ENCODE measurements at regions not wholly inside any gene's neighbourhood (a gene's known extent, or its start where the extent isn't known, plus 50 kb on each side); places are given as distances from the start of the nearest gene placed in this dataset.

DNA sequence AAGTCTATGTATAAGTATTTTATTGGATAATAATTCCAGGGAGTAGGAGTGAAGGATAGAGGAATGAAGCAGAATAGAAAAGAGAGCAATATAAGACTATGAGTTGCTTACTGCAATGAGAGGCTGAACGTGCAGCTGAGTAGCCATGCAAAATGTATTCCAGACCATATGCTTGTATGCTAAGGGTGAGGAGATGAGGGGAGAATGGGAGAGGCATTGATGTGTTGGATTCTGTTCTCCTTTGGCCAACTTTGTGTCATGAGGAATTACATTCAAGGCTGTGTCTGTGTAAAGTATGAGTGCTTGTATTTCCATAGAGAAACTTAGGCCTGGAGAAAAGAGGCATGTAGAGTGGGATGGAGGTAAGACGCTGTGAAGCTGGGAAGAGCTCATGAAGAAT, 301.8 kb downstream of the ARL6IP6 start:
- H3K27me3 ChIP-seq (replicated peaks in 1 of 4; ENCODE audit: control extremely low read depth in 1 of 4, control insufficient read depth in 3 of 4, insufficient read depth in 4 of 4, low read length in 3 of 4), result no peaks in the 10 kb centered on the region
- H3K4me3 ChIP-seq (ENCODE audit: control extremely low read depth in 1 of 5, extremely low read depth in 1 of 5, insufficient read depth in 1 of 5, low read depth in 2 of 5, low read length in 4 of 5), result no peak overlapping the region
- TF ChIP-seq EZH2 (IDR thresholded peaks at IDR 0.05; ENCODE audit: borderline replicate concordance, insufficient read depth, low read depth, low read length, poor library complexity, severe bottlenecking), result no peak
- TF ChIP-seq, protein P1, sequence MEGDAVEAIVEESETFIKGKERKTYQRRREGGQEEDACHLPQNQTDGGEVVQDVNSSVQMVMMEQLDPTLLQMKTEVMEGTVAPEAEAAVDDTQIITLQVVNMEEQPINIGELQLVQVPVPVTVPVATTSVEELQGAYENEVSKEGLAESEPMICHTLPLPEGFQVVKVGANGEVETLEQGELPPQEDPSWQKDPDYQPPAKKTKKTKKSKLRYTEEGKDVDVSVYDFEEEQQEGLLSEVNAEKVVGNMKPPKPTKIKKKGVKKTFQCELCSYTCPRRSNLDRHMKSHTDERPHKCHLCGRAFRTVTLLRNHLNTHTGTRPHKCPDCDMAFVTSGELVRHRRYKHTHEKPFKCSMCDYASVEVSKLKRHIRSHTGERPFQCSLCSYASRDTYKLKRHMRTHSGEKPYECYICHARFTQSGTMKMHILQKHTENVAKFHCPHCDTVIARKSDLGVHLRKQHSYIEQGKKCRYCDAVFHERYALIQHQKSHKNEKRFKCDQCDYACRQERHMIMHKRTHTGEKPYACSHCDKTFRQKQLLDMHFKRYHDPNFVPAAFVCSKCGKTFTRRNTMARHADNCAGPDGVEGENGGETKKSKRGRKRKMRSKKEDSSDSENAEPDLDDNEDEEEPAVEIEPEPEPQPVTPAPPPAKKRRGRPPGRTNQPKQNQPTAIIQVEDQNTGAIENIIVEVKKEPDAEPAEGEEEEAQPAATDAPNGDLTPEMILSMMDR (IDR thresholded peaks at IDR 0.05), result no peak
- H3K4me1 Mint-ChIP-seq, result no peaks in the 10 kb centered on the region
- ATAC-seq (ENCODE audit: low read depth), result no peak
- no peaks in the 10 kb centered on the region for H3K36me3 ChIP-seq (replicated peaks in 1 of 2; ENCODE audit: control extremely low read depth in 1 of 2, control insufficient read depth in 1 of 2, extremely low read depth in 1 of 2, insufficient read depth in 2 of 2, low read length in 1 of 2)
- H3K9ac ChIP-seq (ENCODE audit: low read length), result no peak overlapping the region
- H3K9me3 ChIP-seq (ENCODE audit: control extremely low read depth in 1 of 3, control insufficient read depth in 2 of 3, insufficient read depth in 1 of 3, low read length in 2 of 3), result peaks cover 0 to 8% (median 2%) of the 10 kb centered on the region in 3 donors
- H3K4me1 ChIP-seq (ENCODE audit: control insufficient read depth in 2 of 2, insufficient read depth in 2 of 2, low read length in 2 of 2), result no peaks in the 10 kb centered on the region
- no peak for DNase-seq
- no peaks in the 10 kb centered on the region for H4K20me1 ChIP-seq (ENCODE audit: control insufficient read depth, insufficient read depth, low read length, poor library complexity, severe bottlenecking)
- 88% methylated on average over 2 of the region's 2 CpGs for WGBS (ENCODE audit: insufficient coverage)
- CTCF ChIA-PET, result no interaction called here
- H3K9me3 Mint-ChIP-seq (ENCODE audit: insufficient read depth), result peaks cover 5% of the 10 kb centered on the region
- intact Hi-C loops (cut with micrococcal nuclease), result no loop called here
- H3K4me2 ChIP-seq (replicated peaks; ENCODE audit: low read depth, low read length, poor library complexity, severe bottlenecking), result no peak overlapping the region
- H3K4me3 Mint-ChIP-seq, result no peak overlapping the region
- H3K79me2 ChIP-seq (ENCODE audit: control insufficient read depth, insufficient read depth, low read length), result no peaks in the 10 kb centered on the region
- no peak overlapping the region for H3K27ac ChIP-seq (ENCODE audit: low read length in 2 of 2)
- H2AFZ ChIP-seq (ENCODE audit: insufficient read depth, low read depth, low read length, poor library complexity, severe bottlenecking), result no peak overlapping the region
- POLR2A ChIA-PET, result no interaction called here
- no peaks in the 10 kb centered on the region for H3K27me3 Mint-ChIP-seq
- no peak overlapping the region for H3K27ac Mint-ChIP-seq

DNA sequence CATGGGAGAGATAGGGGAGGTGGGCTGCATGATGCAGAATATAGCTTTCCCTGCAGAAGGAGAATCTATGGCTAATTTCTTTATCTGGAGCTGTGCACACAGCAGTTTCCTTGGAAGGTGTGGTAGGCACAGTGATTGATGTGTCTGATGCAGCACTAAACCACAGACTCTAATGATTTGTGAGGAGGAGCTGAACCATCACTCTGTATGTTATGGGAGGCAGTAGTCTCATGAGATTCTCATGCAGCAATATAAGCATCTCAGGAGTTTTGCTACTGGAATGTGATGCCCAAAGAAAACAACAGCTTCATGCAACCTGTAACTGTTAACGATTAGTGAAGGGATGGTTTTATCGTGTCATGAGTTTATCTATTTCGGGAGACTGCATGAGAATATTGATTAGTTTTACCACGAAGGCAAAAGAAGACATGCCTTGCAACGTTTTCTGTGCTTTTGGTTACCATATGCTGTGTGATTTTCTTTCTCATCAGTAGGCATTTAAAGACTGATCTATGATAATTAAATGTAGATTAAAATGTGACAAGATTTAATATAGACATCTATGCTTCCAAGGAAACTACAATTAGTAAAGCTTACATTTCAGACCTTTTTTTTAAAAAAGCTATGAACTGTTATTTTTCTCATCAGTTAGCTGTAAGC, 286.8 kb downstream of the ARL6IP6 start:
- Histone ChIP-seq H3K4me2 (replicated peaks; ENCODE audit: low read depth, low read length, poor library complexity, severe bottlenecking) (no peak overlapping the region), H3K9ac (ENCODE audit: low read length) (no peak overlapping the region), H2AFZ (ENCODE audit: insufficient read depth, low read depth, low read length, poor library complexity, severe bottlenecking) (no peak overlapping the region), H3K27ac (ENCODE audit: low read length in 2 of 2) (no peak overlapping the region), H3K27me3 (replicated peaks in 1 of 4; ENCODE audit: control extremely low read depth in 1 of 4, control insufficient read depth in 3 of 4, insufficient read depth in 4 of 4, low read length in 3 of 4) (no peaks in the 10 kb centered on the region), H3K4me1 (ENCODE audit: control insufficient read depth in 2 of 2, insufficient read depth in 2 of 2, low read length in 2 of 2) (no peaks in the 10 kb centered on the region), H3K4me3 (ENCODE audit: control extremely low read depth in 1 of 5, extremely low read depth in 1 of 5, insufficient read depth in 1 of 5, low read depth in 2 of 5, low read length in 4 of 5) (no peak overlapping the region), H3K36me3 (replicated peaks in 1 of 2; ENCODE audit: control extremely low read depth in 1 of 2, control insufficient read depth in 1 of 2, extremely low read depth in 1 of 2, insufficient read depth in 2 of 2, low read length in 1 of 2) (no peaks in the 10 kb centered on the region), H4K20me1 (ENCODE audit: control insufficient read depth, insufficient read depth, low read length, poor library complexity, severe bottlenecking) (no peaks in the 10 kb centered on the region), H3K79me2 (ENCODE audit: control insufficient read depth, insufficient read depth, low read length) (no peaks in the 10 kb centered on the region), H3K9me3 (ENCODE audit: control extremely low read depth in 1 of 3, control insufficient read depth in 2 of 3, insufficient read depth in 1 of 3, low read length in 2 of 3) (no peaks in the 10 kb centered on the region)
- Mint-ChIP-seq H3K4me3 (no peak overlapping the region), H3K27ac (no peak overlapping the region), H3K27me3 (no peaks in the 10 kb centered on the region), H3K4me1 (no peaks in the 10 kb centered on the region), H3K9me3 (ENCODE audit: insufficient read depth) (no peaks in the 10 kb centered on the region)
- CTCF ChIA-PET, result no interaction called here
- POLR2A ChIA-PET, result no interaction called here
- intact Hi-C loops (cut with micrococcal nuclease), result no loop called here
- no peak for ATAC-seq (ENCODE audit: low read depth)
- WGBS (ENCODE audit: insufficient coverage), result 93% methylated on average over 4 of the region's 5 CpGs
- DNase-seq, result no peak
- TF ChIP-seq, protein P1 (IDR thresholded peaks at IDR 0.05), result no peak
- TF ChIP-seq EZH2 (IDR thresholded peaks at IDR 0.05; ENCODE audit: borderline replicate concordance, insufficient read depth, low read depth, low read length, poor library complexity, severe bottlenecking), result no peak
